Lower lobe of right lung (tissue), 2 donors: ENCODE measurements at regions not wholly inside any gene's neighbourhood (a gene's known extent, or its start where the extent isn't known, plus 50 kb on each side); places are given as distances from the start of the nearest gene placed in this dataset.

ENCODE experiments used
- ATAC-seq, 2 donors: fragments of 200-7000 bp; cut with Tn5 transposase; one replicate each; pipeline ENCODE4 v1.9.1; 2020 to 2022; ENCODE audit warnings: mild to moderate bottlenecking in 2 of 2, moderate library complexity in 2 of 2
- DNase-seq: peaks from one replicate; pipeline ENCODE4 v3.0.0-alpha.2; 2020
- H3K27ac ChIP-seq: fragments of 200-600 bp; one replicate; pipeline ENCODE4 v1.8.0; 2022
- H3K27me3 ChIP-seq: fragments of 200-600 bp; one replicate; pipeline ENCODE4 v1.8.0; 2022; ENCODE audit warnings: low read depth
- H3K36me3 ChIP-seq: fragments of 200-600 bp; one replicate; pipeline ENCODE4 v1.8.0; 2022; ENCODE audit warnings: mild to moderate bottlenecking
- H3K4me1 ChIP-seq: fragments of 200-600 bp; one replicate; pipeline ENCODE4 v1.8.0; 2022
- H3K4me3 ChIP-seq: fragments of 200-600 bp; one replicate; pipeline ENCODE4 v1.8.0; 2022; ENCODE audit warnings: mild to moderate bottlenecking
- H3K9me3 ChIP-seq: fragments of 200-600 bp; one replicate; pipeline ENCODE4 v1.8.0; 2022
- CTCF ChIP-seq: fragments of 200-600 bp; IDR thresholded peaks from one replicate; pipeline ENCODE4 v1.8.0; 2022; ENCODE audit warnings: antibody characterized with exemption, mild to moderate bottlenecking
- intact Hi-C: fragments of 100-400 bp; cut with DNase I; formaldehyde crosslinking; loops from one replicate; pipeline ENCODE4 v1.11.0; 2022
- microRNA-seq: library from miRNA; unstranded; fragments of <30 nt; microRNA quantifications from one replicate; pipeline ENCODE4 v1.2.0, GENCODE V29; 2020; ENCODE audit warnings: borderline number of aligned reads
- donor health status: DM: no; HTN: yes; CAD: no; lungs with severe emphysema.

GRCh38 chr2:134203175-134203574 lies 50.7 kb upstream of the MGAT5 start:
- Histone ChIP-seq H3K9me3 (no peaks in the 10 kb centered on the region), H3K4me1 (peaks cover 41% of the 10 kb centered on the region)

More at GRCh38 chr2:134203175-134203574, 50.7 kb upstream of the MGAT5 start:
- ATAC-seq (no peak), DNase-seq (no peak)
- Histone ChIP-seq H3K27me3 (no peaks in the 10 kb centered on the region), H3K36me3 (no peaks in the 10 kb centered on the region), H3K27ac (no peak overlapping the region), H3K4me3 (no peak overlapping the region)
- intact Hi-C loops: no loop called here
- no peak for TF ChIP-seq CTCF

Small RNAs in the stretch of these regions (microRNA-seq; reads per million reads assigned to microRNA genes)
- 3.5 reads per million for gene MIR3679
